T47D (cell line): ENCODE measurements at regions not wholly inside any gene's neighbourhood (a gene's known extent, or its start where the extent isn't known, plus 50 kb on each side); places are given as distances from the start of the nearest gene placed in this dataset.
"Not testable (repeated sequence)": the region's sequence is repeated elsewhere in the genome, so short reads cannot be mapped to it uniquely, and the experiment has no call there.

Source experiments
- DNase-seq, 2 experiments: peaks; one replicate each; pipeline versions ENCODE4 v3.0.0 to v3.0.0-alpha.2; 2011 to 2012; ENCODE audit warnings: low read depth in 1 of 2, low spot score in 1 of 2
- JUND ChIP-seq: IDR thresholded peaks from 2 replicates; pipeline ENCODE4 v1.6.1; 2012; ENCODE audit warnings: low read depth
- in situ Hi-C: cut with HindIII; loops from 2 replicates; pipeline ENCODE4 v1.10.0; 2016; ENCODE audit warnings: low sequenced_read_pairs, low pct_unique_long_range_greater_than_20kb

DNA sequence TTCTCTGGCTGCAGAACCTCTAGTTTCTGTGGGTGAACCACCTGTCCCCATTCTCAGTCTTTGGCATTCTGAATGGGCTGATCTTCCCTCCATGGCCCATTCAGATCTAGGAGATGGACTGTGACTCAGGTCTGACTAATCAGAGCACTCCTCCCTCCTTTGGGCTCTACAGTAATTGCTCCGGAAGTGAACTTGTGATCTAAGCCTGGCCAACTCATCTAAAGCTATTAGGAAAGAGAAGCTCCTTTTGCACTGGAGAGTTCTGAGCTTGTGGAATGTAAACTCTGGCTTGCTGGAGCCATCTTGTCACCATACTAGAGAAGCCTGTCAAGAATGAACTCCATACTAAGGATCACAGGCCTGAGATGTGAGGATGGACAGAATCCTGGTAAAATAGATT lies 168.2 kb downstream of the SUDS3 start:
- no peak for TF ChIP-seq JUND
- in situ Hi-C loops, result no loop called here
- DNase-seq, result no peak

DNA sequence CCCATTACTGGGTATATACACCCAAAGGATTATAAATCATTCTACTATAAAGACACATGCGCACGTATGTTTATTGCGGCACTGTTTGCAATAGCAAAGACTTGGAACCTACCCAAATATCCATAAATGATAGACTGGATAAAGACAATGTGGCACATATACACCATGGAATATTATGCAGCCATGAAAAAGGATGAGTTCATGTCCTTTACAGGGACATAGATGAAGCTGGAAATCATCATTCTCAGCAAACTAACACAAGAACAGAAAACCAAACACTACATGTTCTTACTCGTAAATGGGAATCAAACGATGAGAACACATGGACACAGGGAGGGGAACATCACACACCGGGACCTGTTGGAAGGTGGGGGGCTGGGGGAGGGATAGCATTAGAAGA lies 171.3 kb downstream of the SUDS3 start:
- in situ Hi-C loops, result not testable (repeated sequence)

DNA sequence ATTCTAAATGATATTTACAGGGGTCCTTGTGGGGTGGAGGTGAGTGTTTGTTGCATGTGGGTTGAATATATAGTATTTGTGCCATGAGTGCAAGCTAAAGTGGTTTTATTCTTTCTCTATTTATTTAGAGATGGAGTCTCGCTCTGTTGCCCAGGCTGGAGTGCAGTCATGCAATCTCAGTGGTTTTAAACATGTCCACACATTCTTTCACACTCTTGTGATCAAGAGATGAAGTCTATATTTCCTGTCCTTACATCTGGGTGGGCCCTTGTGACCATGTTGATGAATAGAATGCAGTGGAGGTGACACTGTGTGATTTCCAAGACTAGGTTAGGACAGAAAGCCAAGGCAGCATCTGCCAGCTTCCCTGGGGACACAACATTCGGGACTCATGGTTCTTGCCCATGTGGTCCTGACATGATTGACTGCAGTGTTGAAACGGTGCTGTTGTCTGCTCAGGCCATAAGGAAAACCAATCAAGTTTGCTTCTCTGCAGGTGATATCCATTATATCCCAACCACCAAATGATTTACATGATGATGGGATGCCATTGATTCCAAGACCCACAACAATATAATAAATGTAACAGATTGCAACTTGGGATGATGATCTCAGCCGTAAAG lies 172.6 kb downstream of the SUDS3 start:
- in situ Hi-C loops, result no loop called here
- DNase-seq, result no peak

More for the DNA sequence above, 171.3 kb downstream of the SUDS3 start:
- DNase-seq, result not testable (repeated sequence)

DNA sequence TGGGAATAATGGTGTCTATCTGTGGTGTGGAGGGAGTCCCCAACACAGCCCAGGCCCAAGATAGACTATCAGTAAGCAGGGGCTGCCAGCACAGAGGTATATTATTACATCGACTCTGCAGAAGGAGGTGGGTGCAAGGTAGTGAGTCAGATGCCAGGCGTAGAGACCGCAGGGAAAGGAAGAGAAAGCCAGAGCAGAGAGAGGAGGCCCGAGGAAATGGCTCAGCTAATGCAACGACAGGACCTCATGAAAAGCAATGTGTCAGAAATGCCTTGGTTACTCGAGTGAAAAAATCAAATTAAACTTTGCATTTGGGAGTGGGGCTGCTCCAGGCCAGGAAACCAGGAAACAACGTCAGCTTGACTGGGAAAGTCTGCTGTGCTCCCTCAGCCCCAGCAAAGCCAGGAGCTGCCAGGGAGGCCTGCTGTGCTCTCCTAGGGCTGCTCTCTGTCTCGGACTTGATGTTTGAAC lies 173.2 kb downstream of the SUDS3 start:
- in situ Hi-C loops, result no loop called here
- no peak for DNase-seq
- TF ChIP-seq JUND, result no peak

More for the DNA sequence above, 172.6 kb downstream of the SUDS3 start:
- no peak for TF ChIP-seq JUND

DNA sequence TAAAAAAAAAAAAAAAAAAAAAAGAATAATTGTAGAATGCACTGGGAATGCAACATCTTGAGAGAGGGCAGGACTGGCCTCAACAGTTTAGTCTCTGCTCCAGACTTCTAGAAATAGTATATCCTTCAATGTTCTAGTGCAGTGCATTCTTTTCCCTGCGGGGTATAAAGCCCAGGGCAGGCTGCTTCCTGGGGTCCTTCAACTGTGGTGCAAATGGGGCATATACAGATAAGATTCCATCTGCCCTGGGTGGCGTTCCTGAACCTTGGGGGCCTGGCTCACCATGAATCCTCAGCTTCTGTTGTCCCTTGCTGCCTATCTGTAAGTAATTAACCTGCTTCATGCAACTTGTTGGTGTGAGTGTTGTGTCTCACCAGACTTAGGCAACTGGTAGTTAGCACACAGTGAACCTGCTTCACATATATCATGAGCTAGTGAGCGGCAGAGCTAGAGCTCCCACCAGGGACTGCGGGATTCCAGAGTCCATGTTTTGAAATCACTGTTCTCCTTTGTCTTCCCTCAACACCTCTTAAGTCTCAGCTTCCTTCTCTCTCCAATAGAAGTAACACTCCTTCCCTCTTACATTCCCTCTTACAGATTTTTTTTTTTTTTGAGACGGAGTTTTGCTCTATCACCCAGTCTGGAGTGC lies 177.6 kb downstream of the SUDS3 start:
- in situ Hi-C loops, result no loop called here
- DNase-seq, result no peak
- no peak for TF ChIP-seq JUND

DNA sequence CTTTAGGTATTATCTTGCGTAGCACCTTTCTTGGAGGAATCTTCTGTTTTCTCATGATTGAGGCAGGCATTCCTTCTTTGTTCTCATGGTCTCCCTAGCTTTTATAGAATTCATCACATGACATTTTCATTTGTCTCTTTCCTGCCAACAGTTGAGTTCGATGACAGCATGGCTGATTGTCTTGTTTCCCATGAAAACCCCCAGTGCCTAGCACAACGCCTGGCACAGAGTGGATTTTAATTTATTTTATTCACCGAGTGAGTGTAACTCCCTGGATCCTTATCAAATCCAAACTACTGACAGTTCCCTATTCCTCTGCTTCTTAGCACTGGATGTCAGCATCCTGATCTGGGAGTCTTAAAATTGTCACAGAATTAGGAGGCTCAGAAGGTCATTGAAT lies 182.6 kb downstream of the SUDS3 start:
- in situ Hi-C loops, result no loop called here
- no peak for TF ChIP-seq JUND
- no peak for DNase-seq

DNA sequence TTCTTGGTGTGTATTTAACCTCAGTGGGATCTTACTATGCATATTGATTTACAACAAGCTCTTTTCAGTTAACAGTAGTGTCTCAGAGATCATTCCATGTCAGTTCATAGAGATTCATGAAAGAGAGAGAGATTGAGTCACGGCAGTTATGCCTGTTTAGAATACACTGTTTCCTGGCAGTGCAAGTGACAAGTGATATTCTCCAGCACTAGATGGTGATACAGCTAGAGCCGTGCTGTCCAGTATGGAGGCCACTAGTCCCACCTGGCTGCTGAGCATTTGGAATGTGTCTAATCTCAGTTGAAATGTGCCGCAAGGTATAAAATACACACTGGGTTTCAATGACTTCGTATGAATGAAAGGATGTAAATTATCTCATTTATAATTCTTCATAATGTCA lies 184.4 kb downstream of the SUDS3 start:
- DNase-seq, result no peak
- in situ Hi-C loops, result no loop called here

DNA sequence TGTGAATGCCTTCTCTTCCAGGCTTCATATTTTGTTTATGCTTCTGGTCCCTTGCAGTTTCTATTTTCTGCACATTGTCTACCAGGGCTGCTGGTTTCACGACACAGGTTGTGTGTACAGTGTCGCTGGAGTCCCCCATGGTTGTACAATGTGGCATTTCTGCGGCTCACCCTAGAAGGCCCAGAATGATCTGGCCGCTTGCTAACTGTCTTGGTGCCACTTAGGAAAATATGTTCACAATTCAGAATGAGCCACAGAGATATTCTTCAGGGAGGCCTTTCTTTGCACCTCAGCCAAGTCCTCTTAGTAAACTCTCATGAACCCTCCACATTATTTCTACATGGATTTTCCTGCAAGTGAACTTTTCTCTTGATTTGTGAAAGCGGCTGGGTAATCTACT lies 195.4 kb downstream of the SUDS3 start:
- TF ChIP-seq JUND, result no peak
- DNase-seq, result no peak
- in situ Hi-C loops, result no loop called here

More for the DNA sequence above, 184.4 kb downstream of the SUDS3 start:
- no peak for TF ChIP-seq JUND

DNA sequence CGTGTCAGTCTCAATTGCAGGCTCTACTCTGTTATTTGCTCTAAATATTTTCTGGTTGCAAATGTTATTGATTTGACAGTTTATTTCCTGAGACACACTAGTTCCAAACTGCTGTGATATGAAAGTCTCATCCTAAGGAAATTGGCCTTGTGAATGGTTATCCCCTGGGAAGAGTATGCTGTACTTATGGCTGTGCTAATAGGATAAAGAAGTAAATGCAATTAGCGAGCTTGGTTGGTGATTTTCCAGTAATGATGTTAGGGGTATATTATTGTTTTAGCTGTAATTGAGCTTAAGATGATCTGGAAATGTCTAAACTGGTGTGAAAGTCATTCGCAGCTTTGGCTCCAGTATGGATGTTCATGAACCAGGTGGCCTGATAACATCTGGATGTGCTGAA lies 197.9 kb downstream of the SUDS3 start:
- DNase-seq, result no peak
- in situ Hi-C loops, result no loop called here
- TF ChIP-seq JUND, result no peak

DNA sequence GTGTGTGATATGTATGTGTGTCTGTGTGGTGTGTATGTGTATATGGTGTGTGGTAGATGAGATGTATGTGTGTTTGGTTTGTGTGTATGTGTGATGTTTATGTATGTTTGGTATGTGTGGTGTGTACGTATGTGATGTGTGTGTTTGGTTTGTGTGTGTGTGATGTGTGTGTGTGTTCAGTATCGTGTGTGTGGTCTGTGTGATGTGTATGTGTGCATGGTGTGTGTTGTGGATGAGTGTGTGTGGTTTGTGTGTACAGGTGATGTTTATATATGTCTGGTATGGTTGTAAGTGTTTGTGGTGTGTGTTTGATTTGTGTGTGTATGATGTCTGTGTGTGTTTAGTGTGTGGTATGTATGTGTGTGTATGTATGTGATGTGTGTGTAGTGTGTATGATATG lies 199.4 kb downstream of the SUDS3 start:
- no peak for TF ChIP-seq JUND
- no peak for DNase-seq
- in situ Hi-C loops, result no loop called here

DNA sequence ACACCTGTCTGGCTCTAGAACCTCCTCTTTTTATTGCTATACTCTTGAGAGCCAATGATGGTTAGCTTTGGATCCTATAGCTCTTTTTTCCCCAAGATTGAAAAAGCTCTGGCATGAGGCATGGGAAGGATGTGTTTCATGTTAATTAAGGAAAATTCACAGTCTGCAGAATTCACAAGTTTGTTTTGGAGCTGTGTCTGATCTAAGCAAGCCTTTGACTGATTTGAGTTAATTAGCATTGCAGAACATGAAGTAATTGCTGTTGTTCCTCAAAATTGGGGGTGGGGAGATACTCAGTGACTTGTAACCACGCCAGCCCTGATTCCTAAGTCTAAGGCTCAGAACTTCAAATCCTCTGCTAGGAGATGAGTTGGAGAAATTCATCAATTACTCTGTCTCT lies 205.0 kb downstream of the SUDS3 start:
- no peak for TF ChIP-seq JUND
- no peak for DNase-seq
- in situ Hi-C loops, result no loop called here

DNA sequence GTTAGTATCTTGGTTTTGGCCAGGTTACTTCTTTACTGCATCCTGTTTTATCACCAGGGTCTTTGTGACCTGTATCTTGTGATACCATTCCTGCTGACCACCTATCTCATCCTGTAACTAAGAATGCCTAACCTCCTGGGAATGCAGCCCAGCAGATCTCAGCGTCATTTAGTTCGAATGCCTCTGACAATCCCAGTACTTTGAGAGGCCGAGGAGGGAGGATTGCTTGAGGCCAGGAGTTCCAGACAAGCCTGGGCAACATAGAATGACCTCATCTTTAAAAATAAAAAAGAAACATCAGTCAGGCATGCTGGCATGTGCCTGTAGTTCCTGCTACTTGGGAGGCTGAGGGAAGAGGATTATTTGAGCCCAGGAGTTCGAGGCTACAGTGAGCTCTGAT lies 206.5 kb downstream of the SUDS3 start:
- no peak for TF ChIP-seq JUND
- in situ Hi-C loops, result no loop called here
- DNase-seq, result no peak

DNA sequence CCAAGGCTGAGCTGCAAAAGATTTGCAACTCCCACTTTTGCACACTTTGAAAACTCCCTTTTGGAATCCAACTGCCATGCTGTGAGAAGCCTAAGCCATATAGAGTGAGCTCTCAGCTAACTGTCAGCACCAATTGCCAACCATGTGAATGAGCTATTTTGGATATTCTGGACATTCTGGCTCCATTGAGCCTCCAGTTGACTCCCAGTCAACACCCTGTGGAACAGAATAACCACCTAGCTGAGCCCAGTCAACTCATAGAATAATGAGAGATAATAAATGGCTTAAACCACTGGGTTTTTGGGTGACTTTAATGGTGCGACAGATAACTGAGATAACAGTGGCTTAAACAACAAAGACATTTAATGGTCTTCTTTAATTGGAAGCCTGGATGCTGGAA lies 210.1 kb downstream of the SUDS3 start:
- no peak for TF ChIP-seq JUND
- DNase-seq, result no peak
- in situ Hi-C loops, result no loop called here

DNA sequence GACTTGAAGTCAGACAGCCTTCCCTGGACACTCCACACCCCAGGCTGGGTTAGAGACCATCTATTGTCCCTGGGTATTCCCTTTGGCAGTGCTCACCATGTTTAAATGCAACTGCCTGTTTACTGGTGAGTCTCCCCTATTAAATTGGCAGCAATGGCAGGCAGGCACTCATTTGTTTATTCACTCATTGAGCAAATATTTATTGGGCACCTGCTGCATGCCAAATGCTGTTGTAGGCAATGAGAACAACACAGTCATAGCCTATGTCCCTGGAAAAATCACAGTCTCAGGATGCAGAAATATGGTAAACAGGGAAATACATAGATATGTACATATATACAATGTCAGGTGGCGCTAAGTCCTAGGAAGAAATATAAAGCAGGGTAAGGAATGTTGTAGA lies 212.8 kb downstream of the SUDS3 start:
- TF ChIP-seq JUND, result no peak
- in situ Hi-C loops, result no loop called here
- peak in 1 of 2 experiments; percentile 25 for DNase-seq
